ENCODE measurements at regions not wholly inside any gene's neighbourhood (a gene's known extent, or its start where the extent isn't known, plus 50 kb on each side); places are given as distances from the start of the nearest gene placed in this dataset.

DNA sequence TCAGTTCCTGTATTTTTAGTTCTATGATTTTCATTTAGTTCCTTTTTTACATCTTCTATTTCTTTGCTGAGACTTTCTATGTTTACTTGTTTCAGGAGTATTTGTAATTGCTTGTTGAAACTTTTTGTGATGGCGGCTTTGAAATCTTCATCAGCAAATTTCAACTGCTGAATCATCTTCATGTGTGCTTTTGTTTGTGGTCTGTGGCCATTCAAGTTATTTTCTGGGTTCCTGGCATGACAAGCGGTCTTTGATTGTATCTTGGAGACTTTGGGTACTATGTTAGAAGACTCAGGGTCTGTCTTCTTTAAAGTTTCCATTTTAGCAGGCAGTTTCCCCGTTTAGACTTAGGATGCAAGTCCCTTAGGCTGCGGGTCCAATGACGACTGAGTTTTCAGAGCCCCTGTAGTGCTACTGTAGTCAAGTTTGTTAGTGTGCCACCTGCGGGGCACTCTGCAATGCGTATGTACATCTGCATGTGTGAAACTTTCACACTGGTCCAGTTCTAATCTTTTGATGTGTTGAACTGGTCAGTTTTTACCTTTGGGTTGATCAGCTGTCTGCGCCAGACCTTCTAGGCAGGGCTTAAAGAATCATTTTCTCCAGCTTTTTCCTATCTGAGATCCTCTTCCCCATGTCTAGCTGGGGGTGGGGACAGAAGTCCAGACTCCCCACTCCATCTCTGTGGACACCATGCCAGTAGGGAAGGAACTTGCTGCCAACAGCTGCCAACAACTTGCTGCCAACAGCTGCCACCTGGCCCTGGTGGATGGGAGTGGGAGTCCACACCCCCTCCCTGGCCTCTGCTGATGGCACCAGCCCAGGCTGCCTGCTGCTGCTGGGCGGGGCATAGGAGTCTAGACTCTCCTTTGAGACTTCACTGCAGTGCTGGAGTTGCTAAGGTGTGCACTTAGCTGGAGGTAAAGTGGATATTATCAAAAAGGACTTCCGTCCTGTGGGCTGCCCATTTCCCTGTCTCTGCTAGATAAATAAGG, 190.9 kb downstream of the TJP1 start:
- no peaks in the 10 kb centered on the region for H3K27me3 ChIP-seq (ENCODE audit: control insufficient read depth, insufficient read depth, low read length)
- H3K4me1 ChIP-seq (ENCODE audit: control insufficient read depth, low read depth, low read length): peaks cover 7% of the 10 kb centered on the region
- no peak overlapping the region for H3K27ac ChIP-seq (ENCODE audit: low read length)
- no peaks in the 10 kb centered on the region for H3K9me3 ChIP-seq (ENCODE audit: control insufficient read depth, low read depth, low read length)
- H3K9ac ChIP-seq (ENCODE audit: low read length): no peak overlapping the region
- H3K36me3 ChIP-seq (ENCODE audit: control insufficient read depth, low read depth, low read length): no peaks in the 10 kb centered on the region
- H3K4me3 ChIP-seq (ENCODE audit: low read length): no peak overlapping the region

- Histone ChIP-seq H3K36me3 (ENCODE audit: control insufficient read depth, low read depth, low read length) (no peaks in the 10 kb centered on the region), H3K9ac (ENCODE audit: low read length) (no peak overlapping the region), H3K4me3 (ENCODE audit: low read length) (no peak overlapping the region), H3K27me3 (ENCODE audit: control insufficient read depth, insufficient read depth, low read length) (no peaks in the 10 kb centered on the region), H3K4me1 (ENCODE audit: control insufficient read depth, low read depth, low read length) (no peaks in the 10 kb centered on the region), H3K9me3 (ENCODE audit: control insufficient read depth, low read depth, low read length) (no peaks in the 10 kb centered on the region), H3K27ac (ENCODE audit: low read length) (no peak overlapping the region)
These were observed 198.0 kb downstream of the TJP1 start for GRCh38 chr15:29624271-29624670.

GRCh38 chr15:29623116-29623639, 199.1 kb downstream of the TJP1 start:
- Histone ChIP-seq H3K9me3 (ENCODE audit: control insufficient read depth, low read depth, low read length) (no peaks in the 10 kb centered on the region), H3K4me3 (ENCODE audit: low read length) (no peak overlapping the region), H3K4me1 (ENCODE audit: control insufficient read depth, low read depth, low read length) (no peaks in the 10 kb centered on the region), H3K27me3 (ENCODE audit: control insufficient read depth, insufficient read depth, low read length) (no peaks in the 10 kb centered on the region), H3K27ac (ENCODE audit: low read length) (no peak overlapping the region), H3K9ac (ENCODE audit: low read length) (no peak overlapping the region), H3K36me3 (ENCODE audit: control insufficient read depth, low read depth, low read length) (no peaks in the 10 kb centered on the region)

- Histone ChIP-seq H3K4me1 (ENCODE audit: control insufficient read depth, low read depth, low read length) (no peaks in the 10 kb centered on the region), H3K9me3 (ENCODE audit: control insufficient read depth, low read depth, low read length) (no peaks in the 10 kb centered on the region), H3K4me3 (ENCODE audit: low read length) (no peak overlapping the region), H3K27me3 (ENCODE audit: control insufficient read depth, insufficient read depth, low read length) (no peaks in the 10 kb centered on the region), H3K36me3 (ENCODE audit: control insufficient read depth, low read depth, low read length) (no peaks in the 10 kb centered on the region), H3K9ac (ENCODE audit: low read length) (no peak overlapping the region), H3K27ac (ENCODE audit: low read length) (no peak overlapping the region)
These were observed 199.6 kb downstream of the TJP1 start for GRCh38 chr15:29622637-29623036.

DNA sequence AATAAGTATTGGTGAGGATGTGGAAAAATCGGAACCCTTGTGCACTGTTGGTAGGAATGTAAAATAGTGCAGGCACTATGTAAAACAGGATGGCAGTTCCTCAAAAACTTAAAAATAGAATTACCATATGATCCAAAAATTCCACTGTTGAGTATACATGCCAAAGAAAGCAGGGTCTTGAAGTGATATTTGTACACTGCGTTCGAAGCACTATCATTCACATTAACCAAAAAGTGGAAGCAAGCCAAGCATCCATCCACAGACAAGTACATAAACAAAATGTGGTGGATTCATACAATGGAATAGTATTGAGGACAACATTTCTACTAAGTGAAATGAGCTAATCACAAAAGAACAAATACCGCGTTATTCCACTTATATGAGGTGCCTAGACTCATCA, 200.7 kb downstream of the TJP1 start:
- Histone ChIP-seq H3K4me3 (ENCODE audit: low read length) (no peak overlapping the region), H3K27me3 (ENCODE audit: control insufficient read depth, insufficient read depth, low read length) (no peaks in the 10 kb centered on the region), H3K36me3 (ENCODE audit: control insufficient read depth, low read depth, low read length) (no peaks in the 10 kb centered on the region), H3K27ac (ENCODE audit: low read length) (no peak overlapping the region), H3K9me3 (ENCODE audit: control insufficient read depth, low read depth, low read length) (no peaks in the 10 kb centered on the region), H3K4me1 (ENCODE audit: control insufficient read depth, low read depth, low read length) (no peaks in the 10 kb centered on the region), H3K9ac (ENCODE audit: low read length) (no peak overlapping the region)

DNA sequence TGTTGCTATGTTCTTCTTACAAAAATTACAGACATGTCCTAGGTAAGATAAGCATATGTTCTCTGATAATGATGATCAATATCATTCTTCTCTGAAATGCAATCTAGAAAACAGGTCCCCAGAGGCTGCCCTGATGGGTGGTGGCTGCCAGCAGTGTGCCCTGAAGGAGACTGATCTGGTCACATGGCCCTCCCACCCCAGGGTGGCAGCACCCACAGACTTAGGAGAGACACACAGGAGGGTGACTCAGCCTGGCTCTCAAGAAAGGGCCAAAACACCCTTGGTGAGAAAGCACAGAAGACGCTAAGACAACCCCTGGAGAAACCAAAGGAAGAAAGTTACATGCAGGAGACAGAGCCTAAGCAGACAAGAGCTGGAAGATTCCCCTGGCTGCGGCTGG, 203.7 kb downstream of the TJP1 start:
- no peaks in the 10 kb centered on the region for H3K9me3 ChIP-seq (ENCODE audit: control insufficient read depth, low read depth, low read length)
- H3K27ac ChIP-seq (ENCODE audit: low read length): no peak overlapping the region

GRCh38 chr15:29616512-29616911, 205.8 kb downstream of the TJP1 start:
- H3K36me3 ChIP-seq (ENCODE audit: control insufficient read depth, low read depth, low read length): no peaks in the 10 kb centered on the region
- H3K4me3 ChIP-seq (ENCODE audit: low read length): no peak overlapping the region
- peaks cover 15% of the 10 kb centered on the region for H3K4me1 ChIP-seq (ENCODE audit: control insufficient read depth, low read depth, low read length)
- H3K9ac ChIP-seq (ENCODE audit: low read length): no peak overlapping the region
- no peak overlapping the region for H3K27ac ChIP-seq (ENCODE audit: low read length)
- H3K27me3 ChIP-seq (ENCODE audit: control insufficient read depth, insufficient read depth, low read length): peaks cover 6% of the 10 kb centered on the region
- no peaks in the 10 kb centered on the region for H3K9me3 ChIP-seq (ENCODE audit: control insufficient read depth, low read depth, low read length)

More for the DNA sequence above, 203.7 kb downstream of the TJP1 start:
- Histone ChIP-seq H3K4me3 (ENCODE audit: low read length) (no peak overlapping the region), H3K4me1 (ENCODE audit: control insufficient read depth, low read depth, low read length) (no peaks in the 10 kb centered on the region), H3K36me3 (ENCODE audit: control insufficient read depth, low read depth, low read length) (no peaks in the 10 kb centered on the region), H3K9ac (ENCODE audit: low read length) (no peak overlapping the region), H3K27me3 (ENCODE audit: control insufficient read depth, insufficient read depth, low read length) (no peaks in the 10 kb centered on the region)

DNA sequence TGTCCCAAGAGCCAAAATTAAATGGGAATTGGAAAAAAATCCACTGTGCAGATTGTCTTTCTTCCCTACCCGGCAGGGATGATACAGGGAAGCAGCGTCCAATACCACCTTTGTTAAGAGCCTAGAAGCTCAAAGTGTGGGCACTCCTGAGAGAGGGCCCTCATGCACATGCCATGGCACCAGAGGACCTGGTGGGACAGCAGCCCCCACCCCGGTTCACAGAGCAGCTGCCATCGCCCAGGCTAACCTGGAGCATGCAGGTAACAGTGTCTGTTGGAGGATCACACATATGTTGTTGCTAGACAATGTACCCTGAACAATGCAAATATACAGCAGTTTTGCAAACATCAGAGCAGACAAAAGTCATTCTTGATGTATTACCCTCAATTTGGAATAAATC, 206.5 kb downstream of the TJP1 start:
- peaks cover 6% of the 10 kb centered on the region for H3K27me3 ChIP-seq (ENCODE audit: control insufficient read depth, insufficient read depth, low read length)
- H3K36me3 ChIP-seq (ENCODE audit: control insufficient read depth, low read depth, low read length): no peaks in the 10 kb centered on the region
- H3K27ac ChIP-seq (ENCODE audit: low read length): no peak overlapping the region
- no peak overlapping the region for H3K4me3 ChIP-seq (ENCODE audit: low read length)
- no peak overlapping the region for H3K9ac ChIP-seq (ENCODE audit: low read length)
- no peaks in the 10 kb centered on the region for H3K9me3 ChIP-seq (ENCODE audit: control insufficient read depth, low read depth, low read length)
- H3K4me1 ChIP-seq (ENCODE audit: control insufficient read depth, low read depth, low read length): peaks cover 22% of the 10 kb centered on the region

DNA sequence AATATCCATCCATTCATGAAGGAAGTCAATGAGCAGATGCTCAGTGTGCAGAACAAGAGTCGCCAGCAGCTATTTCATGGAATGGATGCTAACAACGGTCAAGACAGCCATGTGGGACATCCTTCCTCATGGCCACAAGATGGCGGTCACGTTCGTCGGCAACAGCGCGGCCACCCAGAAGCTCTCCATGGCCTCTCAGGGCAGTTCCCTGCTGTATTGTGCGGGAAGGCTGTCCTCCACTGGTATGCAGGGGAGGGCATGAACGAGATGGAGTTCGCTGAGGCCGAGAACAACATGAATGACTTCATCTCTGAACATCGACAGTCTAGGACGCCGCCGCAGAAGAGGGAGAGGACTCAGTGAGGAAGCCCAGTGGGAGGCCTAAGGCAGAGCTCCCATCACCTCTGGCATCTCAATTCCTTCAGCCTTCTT, 208.3 kb downstream of the TJP1 start:
- no peaks in the 10 kb centered on the region for H3K9me3 ChIP-seq (ENCODE audit: control insufficient read depth, low read depth, low read length)
- H3K4me1 ChIP-seq (ENCODE audit: control insufficient read depth, low read depth, low read length): peaks cover 26% of the 10 kb centered on the region
- H3K27me3 ChIP-seq (ENCODE audit: control insufficient read depth, insufficient read depth, low read length): peaks cover 6% of the 10 kb centered on the region
- no peaks in the 10 kb centered on the region for H3K36me3 ChIP-seq (ENCODE audit: control insufficient read depth, low read depth, low read length)
- H3K27ac ChIP-seq (ENCODE audit: low read length): no peak overlapping the region
- H3K9ac ChIP-seq (ENCODE audit: low read length): no peak overlapping the region
- H3K4me3 ChIP-seq (ENCODE audit: low read length): no peak overlapping the region

- peaks cover 26% of the 10 kb centered on the region for H3K4me1 ChIP-seq (ENCODE audit: control insufficient read depth, low read depth, low read length)
- no peaks in the 10 kb centered on the region for H3K36me3 ChIP-seq (ENCODE audit: control insufficient read depth, low read depth, low read length)
- no peaks in the 10 kb centered on the region for H3K9me3 ChIP-seq (ENCODE audit: control insufficient read depth, low read depth, low read length)
- H3K27me3 ChIP-seq (ENCODE audit: control insufficient read depth, insufficient read depth, low read length): peaks cover 6% of the 10 kb centered on the region
- H3K9ac ChIP-seq (ENCODE audit: low read length): no peak overlapping the region
- no peak overlapping the region for H3K4me3 ChIP-seq (ENCODE audit: low read length)
- H3K27ac ChIP-seq (ENCODE audit: low read length): no peak overlapping the region
These were observed 209.6 kb downstream of the TJP1 start for GRCh38 chr15:29612701-29613100.

DNA sequence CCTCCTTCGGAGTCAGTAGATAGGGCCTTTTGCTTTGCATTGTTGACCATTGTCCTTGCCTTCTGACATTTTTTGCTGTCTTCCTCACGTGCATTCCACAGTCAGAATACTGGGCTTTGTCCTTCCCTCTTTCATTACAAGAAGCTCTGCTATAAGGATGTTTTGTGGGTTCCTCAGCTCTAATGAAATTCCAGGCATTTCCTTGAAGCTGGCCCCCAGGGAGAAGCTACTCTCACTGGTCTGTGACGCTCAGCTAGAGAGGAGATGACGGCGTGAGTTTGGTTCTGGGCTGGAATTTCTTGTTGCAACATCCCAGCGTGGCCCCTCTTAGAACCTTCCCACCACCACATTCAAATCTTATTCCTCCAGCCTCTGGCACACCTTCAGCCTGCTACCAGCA, 210.2 kb downstream of the TJP1 start:
- no peak overlapping the region for H3K4me3 ChIP-seq (ENCODE audit: low read length)
- H3K36me3 ChIP-seq (ENCODE audit: control insufficient read depth, low read depth, low read length): no peaks in the 10 kb centered on the region
- H3K27me3 ChIP-seq (ENCODE audit: control insufficient read depth, insufficient read depth, low read length): peaks cover 6% of the 10 kb centered on the region
- H3K27ac ChIP-seq (ENCODE audit: low read length): no peak overlapping the region
- peaks cover 26% of the 10 kb centered on the region for H3K4me1 ChIP-seq (ENCODE audit: control insufficient read depth, low read depth, low read length)
- no peaks in the 10 kb centered on the region for H3K9me3 ChIP-seq (ENCODE audit: control insufficient read depth, low read depth, low read length)
- no peak overlapping the region for H3K9ac ChIP-seq (ENCODE audit: low read length)

- Histone ChIP-seq H3K9ac (ENCODE audit: low read length) (no peak overlapping the region), H3K4me3 (ENCODE audit: low read length) (peak overlapping the region; percentile 13), H3K27me3 (ENCODE audit: control insufficient read depth, insufficient read depth, low read length) (peaks cover 6% of the 10 kb centered on the region)
These were observed 211.2 kb downstream of the TJP1 start for GRCh38 chr15:29611057-29611456.

More at GRCh38 chr15:29611057-29611456, 211.2 kb downstream of the TJP1 start:
- Histone ChIP-seq H3K36me3 (ENCODE audit: control insufficient read depth, low read depth, low read length) (no peaks in the 10 kb centered on the region), H3K9me3 (ENCODE audit: control insufficient read depth, low read depth, low read length) (no peaks in the 10 kb centered on the region), H3K27ac (ENCODE audit: low read length) (no peak overlapping the region), H3K4me1 (ENCODE audit: control insufficient read depth, low read depth, low read length) (peaks cover 26% of the 10 kb centered on the region)

Data from iPS-18a (cell line).